NCI-H1417 treated with DMSO at 0.1 percent for 48 hours (cell line): ENCODE measurements at regions not wholly inside any gene's neighbourhood (a gene's known extent, or its start where the extent isn't known, plus 50 kb on each side); places are given as distances from the start of the nearest gene placed in this dataset.
"Not testable (repeated sequence)": the region's sequence is repeated elsewhere in the genome, so short reads cannot be mapped to it uniquely, and the experiment has no call there.

Experiments used
- DNase-seq: peaks from one replicate; lab custom pipeline; 2025; lab: John Stamatoyannopoulos, UW

GRCh38 chr11:130675371-130675821, 227.0 kb downstream of the ADAMTS15 start:
- DNase-seq, result no peak

- no peak for DNase-seq
These were observed 227.5 kb downstream of the ADAMTS15 start for GRCh38 chr11:130675917-130676316.

DNA sequence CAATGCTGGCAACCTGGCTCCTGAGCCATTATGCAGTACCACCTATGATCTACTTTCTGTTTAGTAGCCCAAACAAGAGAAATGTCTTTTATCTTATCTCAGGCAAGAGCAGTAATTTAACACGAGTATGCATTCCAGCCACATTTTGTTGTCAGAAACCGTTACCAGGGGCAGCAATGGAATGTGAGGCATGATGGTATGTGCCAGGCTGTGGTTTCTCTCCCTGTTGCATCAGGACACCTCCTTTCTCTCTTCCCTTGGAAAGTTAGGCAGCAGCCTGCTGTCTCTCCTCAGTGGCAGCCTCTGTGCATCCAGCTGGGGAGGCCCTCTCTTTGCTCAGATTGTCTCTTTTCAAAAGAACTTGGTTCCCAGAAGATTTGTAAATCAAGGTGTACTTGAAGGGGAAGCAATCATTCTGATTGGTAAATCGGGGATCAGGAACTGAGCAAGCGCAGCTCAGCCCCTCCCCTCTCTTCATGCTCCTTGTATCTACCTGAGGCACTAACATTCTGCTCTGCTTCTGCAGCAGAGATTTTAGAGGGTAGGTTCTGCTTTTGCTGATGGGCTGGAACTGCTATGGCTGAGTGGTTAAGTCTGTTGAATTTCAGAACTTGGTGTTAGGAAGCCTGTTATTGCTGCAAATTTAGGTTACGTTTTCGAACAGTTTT, 229.2 kb downstream of the ADAMTS15 start:
- DNase-seq, result no peak

DNA sequence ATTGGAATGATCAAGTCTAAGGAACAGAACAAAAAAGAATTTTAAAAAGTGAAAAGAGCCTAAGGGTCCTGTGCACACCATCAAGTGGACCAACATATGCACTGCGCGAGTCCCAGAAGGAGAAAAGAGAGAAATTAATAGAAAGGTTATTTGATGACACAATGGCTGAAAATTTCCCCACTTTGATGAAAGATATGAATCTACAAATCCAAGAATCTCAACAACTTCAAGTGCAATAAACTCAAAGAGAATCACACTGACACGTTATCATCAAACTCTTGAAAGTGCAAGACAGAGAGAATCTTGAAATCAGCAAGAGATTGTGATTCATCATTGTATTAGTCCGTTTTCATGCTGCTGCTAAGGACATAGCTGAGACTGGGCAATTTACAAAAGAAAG, 230.8 kb downstream of the ADAMTS15 start:
- no peak for DNase-seq

DNA sequence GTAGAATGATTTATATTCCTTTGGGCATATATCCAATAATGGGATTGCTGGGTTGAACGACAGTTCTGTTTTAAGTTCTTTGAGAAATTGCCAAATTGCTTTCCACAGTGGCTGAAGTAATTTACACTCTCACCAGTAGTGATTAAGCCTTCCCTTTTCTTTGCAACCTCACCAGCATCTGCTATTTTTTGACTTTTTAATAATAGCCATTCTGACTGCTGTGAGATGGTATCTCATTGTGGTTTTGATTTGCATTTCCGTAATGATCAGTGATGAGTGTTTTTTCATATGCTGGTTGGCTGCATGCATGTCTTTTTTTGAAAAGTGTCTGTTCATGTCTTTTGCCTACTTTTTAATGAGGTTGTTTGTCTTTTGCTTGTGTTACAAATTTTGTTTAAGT, 233.8 kb downstream of the SNX19 start:
- not testable (repeated sequence) for DNase-seq

DNA sequence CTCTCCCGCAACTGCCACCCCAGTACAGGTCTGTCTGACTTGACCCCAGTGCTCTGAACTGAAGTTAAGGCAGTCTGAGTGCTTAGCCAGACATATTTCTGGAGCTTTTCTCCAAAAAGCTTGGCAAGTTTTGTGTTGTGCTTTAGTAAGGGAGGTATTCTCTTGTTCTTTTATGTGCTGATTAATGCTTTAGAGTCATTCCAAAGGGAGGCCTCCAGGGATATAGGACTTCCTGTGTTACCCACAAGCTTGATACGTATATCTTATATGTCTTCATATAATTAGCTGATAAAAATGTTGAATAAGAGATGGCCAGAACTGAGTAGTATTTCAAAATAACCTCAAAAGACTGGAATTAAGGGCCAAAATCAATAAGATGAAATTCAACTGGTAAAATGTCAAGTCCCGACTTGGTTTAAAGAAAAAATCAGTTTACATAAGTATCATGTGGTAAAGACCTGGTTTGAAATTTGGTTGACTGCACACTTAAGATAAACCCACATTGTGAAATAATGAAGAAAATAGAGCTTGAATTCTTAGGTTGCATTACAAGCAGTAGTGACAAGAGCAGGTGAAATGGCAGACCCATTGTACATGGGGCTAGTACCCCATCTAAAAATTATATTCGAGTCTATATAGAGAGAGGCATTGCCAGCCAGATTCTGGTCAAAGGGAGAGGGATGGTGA, 226.9 kb downstream of the SNX19 start:
- DNase-seq, result no peak

DNA sequence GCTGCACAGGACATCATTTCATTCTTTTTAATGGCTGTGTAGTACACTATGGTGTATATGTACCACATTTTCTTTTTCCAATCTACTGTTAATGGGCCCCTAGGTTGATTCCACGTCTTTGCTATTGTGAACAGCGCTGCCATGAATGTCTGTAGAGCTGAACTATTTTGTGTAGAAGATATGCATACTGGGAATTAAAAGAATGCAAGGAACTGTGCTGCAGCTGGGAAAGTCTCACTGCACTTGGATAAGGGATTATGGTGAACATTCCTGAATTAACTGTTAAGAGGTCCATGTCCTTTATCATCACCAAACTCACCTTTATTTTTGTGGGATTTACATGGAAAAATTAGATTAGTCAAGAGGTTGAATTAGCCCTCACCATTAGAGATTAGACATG, 224.7 kb downstream of the SNX19 start:
- DNase-seq, result no peak

- no peak for DNase-seq
These were observed 224.1 kb downstream of the SNX19 start for GRCh38 chr11:130692220-130692619.

GRCh38 chr11:130693543-130693942, 222.7 kb downstream of the SNX19 start:
- no peak for DNase-seq

GRCh38 chr11:130694488-130695045, 221.7 kb downstream of the SNX19 start:
- no peak for DNase-seq

GRCh38 chr11:130698174-130698573, 218.1 kb downstream of the SNX19 start:
- no peak for DNase-seq

- no peak for DNase-seq
These were observed 216.7 kb downstream of the SNX19 start for GRCh38 chr11:130699561-130699960.

GRCh38 chr11:130700092-130700491, 216.2 kb downstream of the SNX19 start:
- no peak for DNase-seq

GRCh38 chr11:130703489-130704190, 212.6 kb downstream of the SNX19 start:
- DNase-seq, result no peak

- no peak for DNase-seq
These were observed 210.4 kb downstream of the SNX19 start for GRCh38 chr11:130705670-130706421.

DNA sequence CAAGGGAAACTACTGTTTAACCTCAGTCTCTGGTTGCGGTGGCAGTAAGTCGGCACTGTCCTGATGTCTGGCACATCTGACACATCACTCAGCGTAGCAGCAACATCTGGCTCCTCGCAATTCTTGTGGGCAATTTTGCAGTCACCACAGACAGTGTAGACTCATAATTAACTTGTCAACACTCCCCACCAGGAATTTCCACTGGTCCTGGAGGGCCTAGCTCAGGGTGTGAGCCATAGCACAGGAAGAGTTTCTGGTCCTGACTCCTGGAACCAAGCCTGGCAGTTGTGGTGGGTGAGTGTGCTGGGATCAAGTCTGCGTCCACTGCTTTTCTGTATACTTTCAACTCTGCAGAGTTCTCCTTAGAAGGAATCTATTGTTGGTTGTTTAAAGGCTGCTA, 209.7 kb downstream of the SNX19 start:
- DNase-seq, result no peak

DNA sequence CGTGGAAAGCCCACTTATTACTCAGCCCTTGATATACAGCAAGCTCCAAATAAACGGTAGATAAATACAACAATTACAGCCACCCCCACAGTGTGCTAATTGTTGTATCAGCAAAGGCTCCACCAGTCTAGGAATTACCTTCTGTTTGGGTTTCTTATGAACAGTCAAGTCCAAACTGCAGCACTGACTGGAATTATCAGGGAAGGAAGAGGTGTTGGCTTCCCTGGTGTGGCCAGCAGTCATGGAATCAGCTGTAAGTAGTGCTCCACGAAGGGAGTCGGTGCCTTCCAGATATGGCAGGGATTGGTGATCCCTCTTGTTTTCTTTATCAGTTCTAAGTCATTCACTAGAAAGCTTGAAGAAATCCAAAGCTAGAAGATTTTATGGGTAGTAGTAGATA, 209.1 kb downstream of the SNX19 start:
- DNase-seq, result no peak

GRCh38 chr11:130709531-130709930, 206.7 kb downstream of the SNX19 start:
- no peak for DNase-seq

- DNase-seq, result no peak
These were observed 206.3 kb downstream of the SNX19 start for GRCh38 chr11:130710021-130710420.

DNA sequence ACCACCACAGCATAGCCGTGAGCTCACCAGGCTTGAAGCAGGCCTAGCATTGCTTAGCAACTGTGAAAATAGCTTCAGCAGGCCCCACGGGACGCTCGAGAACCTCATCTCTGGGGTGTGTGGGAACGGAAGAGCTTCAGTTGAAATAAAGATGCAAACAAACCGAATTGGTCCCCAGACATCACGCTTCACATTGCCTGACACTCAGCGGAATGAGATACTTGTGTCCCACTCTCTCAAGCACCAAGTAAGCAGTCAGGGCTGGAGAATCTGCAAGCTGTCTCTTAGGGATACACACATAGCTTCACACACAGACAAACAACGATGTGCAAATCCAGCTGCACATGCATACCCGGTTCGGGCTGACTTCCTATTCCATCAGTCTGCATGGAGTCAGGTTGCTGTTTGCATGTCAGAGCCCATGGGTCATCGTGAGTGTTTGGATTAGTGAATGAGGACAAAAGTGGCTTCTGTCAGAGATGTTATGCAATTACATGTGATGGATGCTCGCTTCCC, 205.7 kb downstream of the SNX19 start:
- DNase-seq, result no peak

GRCh38 chr11:130711193-130711592, 205.1 kb downstream of the SNX19 start:
- peak; percentile 7 for DNase-seq

- DNase-seq, result no peak
These were observed 203.8 kb downstream of the SNX19 start for GRCh38 chr11:130712480-130712879.
